ENCODE measurements at regions not wholly inside any gene's neighbourhood (a gene's known extent, or its start where the extent isn't known, plus 50 kb on each side); places are given as distances from the start of the nearest gene placed in this dataset.

GRCh38 chr2:192411755-192412154 is 217.0 kb upstream of the TMEFF2 start:
- FAIRE-seq: no peak
- TF ChIP-seq CTCF (IDR thresholded peaks at IDR 0.05; ENCODE audit: borderline replicate concordance, extremely low read depth, insufficient read depth): no peak
- Histone ChIP-seq H3K27ac (ENCODE audit: low read depth in 2 of 2, low read length in 2 of 2) (no peak overlapping the region), H3K9me3 (ENCODE audit: control insufficient read depth in 2 of 3, insufficient read depth in 1 of 3, low read length in 3 of 3) (no peaks in the 10 kb centered on the region), H3K36me3 (ENCODE audit: control insufficient read depth in 2 of 3, insufficient read depth in 3 of 3, low read length in 3 of 3) (no peaks in the 10 kb centered on the region), H3K4me3 (ENCODE audit: low read length in 3 of 3) (no peak overlapping the region), H3K27me3 (ENCODE audit: control insufficient read depth, insufficient read depth, low read length) (no peaks in the 10 kb centered on the region), H3K4me1 (ENCODE audit: control insufficient read depth in 2 of 3, insufficient read depth in 2 of 3, low read depth in 1 of 3, low read length in 3 of 3) (no peaks in the 10 kb centered on the region), H3K9ac (ENCODE audit: low read length in 3 of 3) (no peak overlapping the region)
- intact Hi-C loops (cut with DNase I): no loop called here
- DNase-seq: no peak

GRCh38 chr2:192410319-192410718 is 215.6 kb upstream of the TMEFF2 start:
- H3K27me3 ChIP-seq (ENCODE audit: control insufficient read depth, insufficient read depth, low read length): no peaks in the 10 kb centered on the region
- no peaks in the 10 kb centered on the region for H3K4me1 ChIP-seq (ENCODE audit: control insufficient read depth in 2 of 3, insufficient read depth in 2 of 3, low read depth in 1 of 3, low read length in 3 of 3)
- no peaks in the 10 kb centered on the region for H3K36me3 ChIP-seq (ENCODE audit: control insufficient read depth in 2 of 3, insufficient read depth in 3 of 3, low read length in 3 of 3)
- H3K9ac ChIP-seq (ENCODE audit: low read length in 3 of 3): no peak overlapping the region
- intact Hi-C loops (cut with DNase I): no loop called here
- DNase-seq (no peak), FAIRE-seq (no peak)
- no peak for TF ChIP-seq CTCF (IDR thresholded peaks at IDR 0.05; ENCODE audit: borderline replicate concordance, extremely low read depth, insufficient read depth)
- no peak overlapping the region for H3K27ac ChIP-seq (ENCODE audit: low read depth in 2 of 2, low read length in 2 of 2)
- H3K9me3 ChIP-seq (ENCODE audit: control insufficient read depth in 2 of 3, insufficient read depth in 1 of 3, low read length in 3 of 3): no peaks in the 10 kb centered on the region
- H3K4me3 ChIP-seq (ENCODE audit: low read length in 3 of 3): no peak overlapping the region

- TF ChIP-seq CTCF (IDR thresholded peaks at IDR 0.05; ENCODE audit: borderline replicate concordance, extremely low read depth, insufficient read depth): no peak
- Histone ChIP-seq H3K4me1 (ENCODE audit: control insufficient read depth in 2 of 3, insufficient read depth in 2 of 3, low read depth in 1 of 3, low read length in 3 of 3) (no peaks in the 10 kb centered on the region), H3K36me3 (ENCODE audit: control insufficient read depth in 2 of 3, insufficient read depth in 3 of 3, low read length in 3 of 3) (no peaks in the 10 kb centered on the region), H3K4me3 (ENCODE audit: low read length in 3 of 3) (no peak overlapping the region), H3K27ac (ENCODE audit: low read depth in 2 of 2, low read length in 2 of 2) (no peak overlapping the region), H3K9me3 (ENCODE audit: control insufficient read depth in 2 of 3, insufficient read depth in 1 of 3, low read length in 3 of 3) (no peaks in the 10 kb centered on the region), H3K9ac (ENCODE audit: low read length in 3 of 3) (no peak overlapping the region), H3K27me3 (ENCODE audit: control insufficient read depth, insufficient read depth, low read length) (no peaks in the 10 kb centered on the region)
- no peak for FAIRE-seq
- intact Hi-C loops (cut with DNase I): no loop called here
- peak in 1 of 5 donors; percentile 28 for DNase-seq
These were observed 213.0 kb upstream of the TMEFF2 start for GRCh38 chr2:192407692-192408091.

- Histone ChIP-seq H3K4me1 (ENCODE audit: control insufficient read depth in 2 of 3, insufficient read depth in 2 of 3, low read depth in 1 of 3, low read length in 3 of 3) (no peaks in the 10 kb centered on the region), H3K4me3 (ENCODE audit: low read length in 3 of 3) (no peak overlapping the region), H3K9me3 (ENCODE audit: control insufficient read depth in 2 of 3, insufficient read depth in 1 of 3, low read length in 3 of 3) (no peaks in the 10 kb centered on the region), H3K27me3 (ENCODE audit: control insufficient read depth, insufficient read depth, low read length) (no peaks in the 10 kb centered on the region), H3K36me3 (ENCODE audit: control insufficient read depth in 2 of 3, insufficient read depth in 3 of 3, low read length in 3 of 3) (no peaks in the 10 kb centered on the region), H3K27ac (ENCODE audit: low read depth in 2 of 2, low read length in 2 of 2) (no peak overlapping the region), H3K9ac (ENCODE audit: low read length in 3 of 3) (no peak overlapping the region)
- intact Hi-C loops (cut with DNase I): no loop called here
- TF ChIP-seq CTCF (IDR thresholded peaks at IDR 0.05; ENCODE audit: borderline replicate concordance, extremely low read depth, insufficient read depth): no peak
- no peak for DNase-seq
- FAIRE-seq: no peak
These were observed 203.5 kb upstream of the TMEFF2 start for GRCh38 chr2:192398236-192398635.
